Type B pancreatic cell (in vitro differentiated cells): ENCODE measurements at regions not wholly inside any gene's neighbourhood (a gene's known extent, or its start where the extent isn't known, plus 50 kb on each side); places are given as distances from the start of the nearest gene placed in this dataset.

Experiments
- DNase-seq: peaks from one replicate; pipeline ENCODE4 v3.0.0; 2021; ENCODE audit warnings: mixed read lengths; ENCODE audit not compliant: unreplicated experiment; ENCODE audit errors: extremely low spot score
- H3K27ac Mint-ChIP-seq: 2 replicates; pipeline ENCODE4 v1.8.0; 2021; ENCODE audit warnings: mild to moderate bottlenecking, mixed read lengths
- H3K27me3 Mint-ChIP-seq: 2 replicates; pipeline ENCODE4 v1.8.0; 2021; ENCODE audit warnings: mixed read lengths
- H3K36me3 Mint-ChIP-seq: 2 replicates; pipeline ENCODE4 v1.8.0; 2021; ENCODE audit warnings: mixed read lengths
- H3K4me1 Mint-ChIP-seq: one replicate; pipeline ENCODE4 v1.8.0; 2021; ENCODE audit warnings: mixed read lengths; ENCODE audit not compliant: unreplicated experiment
- H3K4me3 Mint-ChIP-seq: 2 replicates; pipeline ENCODE4 v1.8.0; 2021; ENCODE audit warnings: mild to moderate bottlenecking, mixed read lengths
- H3K9me3 Mint-ChIP-seq: 2 replicates; pipeline ENCODE4 v1.8.0; 2021; ENCODE audit warnings: mixed read lengths
- CTCF ChIP-seq: fragments of 200-600 bp; sonication (generic); conservative IDR thresholded peaks from 2 replicates; pipeline ENCODE4 v1.5.0; 2021; ENCODE audit warnings: antibody characterized with exemption, mild to moderate bottlenecking

- H3K4me1 Mint-ChIP-seq, result peaks cover 11% of the 10 kb centered on the region
- TF ChIP-seq CTCF, result no peak
- no peak overlapping the region for H3K27ac Mint-ChIP-seq
- H3K27me3 Mint-ChIP-seq, result no peaks in the 10 kb centered on the region
- H3K36me3 Mint-ChIP-seq, result no peaks in the 10 kb centered on the region
- DNase-seq, result no peak
- no peaks in the 10 kb centered on the region for H3K9me3 Mint-ChIP-seq
- H3K4me3 Mint-ChIP-seq, result no peak overlapping the region
These were observed 325.6 kb downstream of the DEPDC1B start for GRCh38 chr5:60374409-60374808.

GRCh38 chr5:60372786-60373185, 327.2 kb downstream of the DEPDC1B start:
- no peak for TF ChIP-seq CTCF
- H3K4me1 Mint-ChIP-seq, result peaks cover 13% of the 10 kb centered on the region
- no peak overlapping the region for H3K4me3 Mint-ChIP-seq
- no peaks in the 10 kb centered on the region for H3K9me3 Mint-ChIP-seq
- DNase-seq, result no peak
- H3K27ac Mint-ChIP-seq, result no peak overlapping the region
- peaks cover 2% of the 10 kb centered on the region for H3K27me3 Mint-ChIP-seq
- no peaks in the 10 kb centered on the region for H3K36me3 Mint-ChIP-seq

- Mint-ChIP-seq H3K36me3 (no peaks in the 10 kb centered on the region), H3K4me1 (peaks cover 16% of the 10 kb centered on the region), H3K27me3 (peaks cover 4% of the 10 kb centered on the region)
These were observed 328.9 kb downstream of the DEPDC1B start for GRCh38 chr5:60371065-60371464.

DNA sequence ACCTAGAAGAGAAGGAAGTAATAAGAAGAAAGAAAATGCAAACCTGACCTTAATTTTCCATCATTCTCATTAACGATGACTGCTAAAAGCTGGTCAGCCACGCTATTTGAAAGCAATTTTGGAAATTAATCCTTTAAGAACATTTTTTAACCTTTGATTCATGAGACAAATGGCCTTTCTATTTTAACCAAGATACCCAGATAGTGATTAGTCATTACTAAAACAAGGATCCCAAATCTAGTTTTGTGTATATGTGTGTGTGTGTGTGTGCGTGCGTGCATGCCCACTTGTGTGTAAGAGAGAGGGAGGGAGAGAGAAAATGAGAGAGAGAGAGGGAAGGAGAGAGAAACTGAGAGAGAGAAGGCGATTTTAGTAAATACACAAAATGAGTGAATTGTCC, 329.5 kb downstream of the DEPDC1B start:
- no peaks in the 10 kb centered on the region for H3K9me3 Mint-ChIP-seq
- H3K4me3 Mint-ChIP-seq, result no peak overlapping the region
- DNase-seq, result no peak
- H3K36me3 Mint-ChIP-seq, result no peaks in the 10 kb centered on the region
- peaks cover 16% of the 10 kb centered on the region for H3K4me1 Mint-ChIP-seq
- H3K27ac Mint-ChIP-seq, result no peak overlapping the region
- TF ChIP-seq CTCF, result no peak
- H3K27me3 Mint-ChIP-seq, result peaks cover 4% of the 10 kb centered on the region

More at GRCh38 chr5:60371065-60371464, 328.9 kb downstream of the DEPDC1B start:
- no peak for TF ChIP-seq CTCF
- Mint-ChIP-seq H3K4me3 (no peak overlapping the region), H3K27ac (no peak overlapping the region), H3K9me3 (no peaks in the 10 kb centered on the region)
- no peak for DNase-seq

DNA sequence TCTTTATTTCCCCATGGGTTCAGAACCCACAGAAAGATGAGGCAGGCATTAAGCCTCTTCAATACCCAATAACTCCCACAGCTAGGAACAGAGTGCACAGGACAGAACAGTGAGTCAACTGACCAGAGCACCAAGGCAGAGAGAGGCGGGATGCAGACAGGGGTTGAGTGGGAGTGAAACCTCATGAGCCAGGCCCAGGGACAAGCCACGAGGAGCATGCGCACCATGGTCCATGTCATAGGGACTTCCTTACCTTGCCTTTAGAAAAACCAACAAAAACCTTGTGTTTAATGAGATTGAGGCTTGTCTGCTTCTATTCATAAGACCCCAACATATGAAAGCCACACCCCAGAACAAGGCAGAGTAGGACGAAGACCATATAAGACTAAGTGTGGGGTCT, 330.6 kb downstream of the DEPDC1B start:
- no peak for DNase-seq
- H3K4me3 Mint-ChIP-seq, result no peak overlapping the region
- H3K27ac Mint-ChIP-seq, result no peak overlapping the region
- no peak for TF ChIP-seq CTCF
- H3K27me3 Mint-ChIP-seq, result peaks cover 4% of the 10 kb centered on the region
- peaks cover 16% of the 10 kb centered on the region for H3K4me1 Mint-ChIP-seq
- H3K9me3 Mint-ChIP-seq, result no peaks in the 10 kb centered on the region
- H3K36me3 Mint-ChIP-seq, result no peaks in the 10 kb centered on the region

GRCh38 chr5:60368100-60368499, 331.9 kb downstream of the DEPDC1B start:
- DNase-seq, result no peak
- H3K9me3 Mint-ChIP-seq, result no peaks in the 10 kb centered on the region
- H3K27ac Mint-ChIP-seq, result no peak overlapping the region
- H3K36me3 Mint-ChIP-seq, result no peaks in the 10 kb centered on the region
- peaks cover 15% of the 10 kb centered on the region for H3K4me1 Mint-ChIP-seq
- TF ChIP-seq CTCF, result no peak
- no peak overlapping the region for H3K4me3 Mint-ChIP-seq
- peaks cover 4% of the 10 kb centered on the region for H3K27me3 Mint-ChIP-seq
